ENCODE measurements at regions not wholly inside any gene's neighbourhood (a gene's known extent, or its start where the extent isn't known, plus 50 kb on each side); places are given as distances from the start of the nearest gene placed in this dataset.

DNA sequence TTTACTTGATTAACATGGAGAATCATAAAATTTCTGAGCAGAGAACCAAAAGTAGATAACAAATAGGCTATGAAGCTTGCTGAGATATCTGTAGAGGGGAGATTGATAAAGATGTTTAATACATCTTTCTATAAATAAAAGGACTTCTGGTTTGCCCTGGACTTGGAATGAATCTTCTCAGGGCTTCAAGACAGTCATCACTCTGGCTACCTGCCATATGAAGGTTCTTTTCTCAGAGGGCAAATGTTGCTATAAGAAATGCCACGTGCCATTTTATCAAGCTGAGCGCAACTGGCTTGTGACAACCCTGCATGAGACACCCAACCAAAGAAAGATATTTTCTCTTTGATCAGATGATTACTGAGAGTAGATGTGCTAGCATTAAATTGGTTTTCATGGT lies 192.5 kb downstream of the WNT5A start:
- Mint-ChIP-seq H3K27me3 (ENCODE audit: low read depth) (peaks cover 2% of the 10 kb centered on the region; the same call in 1 of the 2 replicates), H3K4me3 (no peak overlapping the region), H3K9me3 (no peaks in the 10 kb centered on the region), H3K36me3 (no peaks in the 10 kb centered on the region), H3K4me1 (peaks cover 20% of the 10 kb centered on the region), H3K27ac (no peak overlapping the region)
- ChIA-PET POLR2A (no interaction called here), CTCF (no interaction called here)
- DNase-seq (ENCODE audit: low spot score) = no peak
- no peak for ATAC-seq
- TF ChIP-seq, protein P1, sequence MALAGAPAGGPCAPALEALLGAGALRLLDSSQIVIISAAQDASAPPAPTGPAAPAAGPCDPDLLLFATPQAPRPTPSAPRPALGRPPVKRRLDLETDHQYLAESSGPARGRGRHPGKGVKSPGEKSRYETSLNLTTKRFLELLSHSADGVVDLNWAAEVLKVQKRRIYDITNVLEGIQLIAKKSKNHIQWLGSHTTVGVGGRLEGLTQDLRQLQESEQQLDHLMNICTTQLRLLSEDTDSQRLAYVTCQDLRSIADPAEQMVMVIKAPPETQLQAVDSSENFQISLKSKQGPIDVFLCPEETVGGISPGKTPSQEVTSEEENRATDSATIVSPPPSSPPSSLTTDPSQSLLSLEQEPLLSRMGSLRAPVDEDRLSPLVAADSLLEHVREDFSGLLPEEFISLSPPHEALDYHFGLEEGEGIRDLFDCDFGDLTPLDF (CRISPR knock-in tag; IDR thresholded peaks at IDR 0.05) = no peak
- TF ChIP-seq, protein P2, sequence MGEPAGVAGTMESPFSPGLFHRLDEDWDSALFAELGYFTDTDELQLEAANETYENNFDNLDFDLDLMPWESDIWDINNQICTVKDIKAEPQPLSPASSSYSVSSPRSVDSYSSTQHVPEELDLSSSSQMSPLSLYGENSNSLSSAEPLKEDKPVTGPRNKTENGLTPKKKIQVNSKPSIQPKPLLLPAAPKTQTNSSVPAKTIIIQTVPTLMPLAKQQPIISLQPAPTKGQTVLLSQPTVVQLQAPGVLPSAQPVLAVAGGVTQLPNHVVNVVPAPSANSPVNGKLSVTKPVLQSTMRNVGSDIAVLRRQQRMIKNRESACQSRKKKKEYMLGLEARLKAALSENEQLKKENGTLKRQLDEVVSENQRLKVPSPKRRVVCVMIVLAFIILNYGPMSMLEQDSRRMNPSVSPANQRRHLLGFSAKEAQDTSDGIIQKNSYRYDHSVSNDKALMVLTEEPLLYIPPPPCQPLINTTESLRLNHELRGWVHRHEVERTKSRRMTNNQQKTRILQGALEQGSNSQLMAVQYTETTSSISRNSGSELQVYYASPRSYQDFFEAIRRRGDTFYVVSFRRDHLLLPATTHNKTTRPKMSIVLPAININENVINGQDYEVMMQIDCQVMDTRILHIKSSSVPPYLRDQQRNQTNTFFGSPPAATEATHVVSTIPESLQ (CRISPR knock-in tag; IDR thresholded peaks at IDR 0.05) = no peak
- TF ChIP-seq, protein P3, sequence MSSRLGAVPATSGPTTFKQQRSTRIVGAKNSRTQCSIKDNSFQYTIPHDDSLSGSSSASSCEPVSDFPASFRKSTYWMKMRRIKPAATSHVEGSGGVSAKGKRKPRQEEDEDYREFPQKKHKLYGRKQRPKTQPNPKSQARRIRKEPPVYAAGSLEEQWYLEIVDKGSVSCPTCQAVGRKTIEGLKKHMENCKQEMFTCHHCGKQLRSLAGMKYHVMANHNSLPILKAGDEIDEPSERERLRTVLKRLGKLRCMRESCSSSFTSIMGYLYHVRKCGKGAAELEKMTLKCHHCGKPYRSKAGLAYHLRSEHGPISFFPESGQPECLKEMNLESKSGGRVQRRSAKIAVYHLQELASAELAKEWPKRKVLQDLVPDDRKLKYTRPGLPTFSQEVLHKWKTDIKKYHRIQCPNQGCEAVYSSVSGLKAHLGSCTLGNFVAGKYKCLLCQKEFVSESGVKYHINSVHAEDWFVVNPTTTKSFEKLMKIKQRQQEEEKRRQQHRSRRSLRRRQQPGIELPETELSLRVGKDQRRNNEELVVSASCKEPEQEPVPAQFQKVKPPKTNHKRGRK (CRISPR knock-in tag; IDR thresholded peaks at IDR 0.05; ENCODE audit: borderline replicate concordance) = no peak
- no peak for TF ChIP-seq MXD4 (CRISPR knock-in tag; IDR thresholded peaks at IDR 0.05; ENCODE audit: borderline replicate concordance)
- TF ChIP-seq, protein P4, sequence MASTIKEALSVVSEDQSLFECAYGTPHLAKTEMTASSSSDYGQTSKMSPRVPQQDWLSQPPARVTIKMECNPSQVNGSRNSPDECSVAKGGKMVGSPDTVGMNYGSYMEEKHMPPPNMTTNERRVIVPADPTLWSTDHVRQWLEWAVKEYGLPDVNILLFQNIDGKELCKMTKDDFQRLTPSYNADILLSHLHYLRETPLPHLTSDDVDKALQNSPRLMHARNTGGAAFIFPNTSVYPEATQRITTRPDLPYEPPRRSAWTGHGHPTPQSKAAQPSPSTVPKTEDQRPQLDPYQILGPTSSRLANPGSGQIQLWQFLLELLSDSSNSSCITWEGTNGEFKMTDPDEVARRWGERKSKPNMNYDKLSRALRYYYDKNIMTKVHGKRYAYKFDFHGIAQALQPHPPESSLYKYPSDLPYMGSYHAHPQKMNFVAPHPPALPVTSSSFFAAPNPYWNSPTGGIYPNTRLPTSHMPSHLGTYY (CRISPR knock-in tag; IDR thresholded peaks at IDR 0.05) = no peak
- no peak for TF ChIP-seq MYBL2 (CRISPR knock-in tag; IDR thresholded peaks at IDR 0.05)
- no peak for TF ChIP-seq ZNF423 (CRISPR knock-in tag; IDR thresholded peaks at IDR 0.05)
- TF ChIP-seq, protein P5, sequence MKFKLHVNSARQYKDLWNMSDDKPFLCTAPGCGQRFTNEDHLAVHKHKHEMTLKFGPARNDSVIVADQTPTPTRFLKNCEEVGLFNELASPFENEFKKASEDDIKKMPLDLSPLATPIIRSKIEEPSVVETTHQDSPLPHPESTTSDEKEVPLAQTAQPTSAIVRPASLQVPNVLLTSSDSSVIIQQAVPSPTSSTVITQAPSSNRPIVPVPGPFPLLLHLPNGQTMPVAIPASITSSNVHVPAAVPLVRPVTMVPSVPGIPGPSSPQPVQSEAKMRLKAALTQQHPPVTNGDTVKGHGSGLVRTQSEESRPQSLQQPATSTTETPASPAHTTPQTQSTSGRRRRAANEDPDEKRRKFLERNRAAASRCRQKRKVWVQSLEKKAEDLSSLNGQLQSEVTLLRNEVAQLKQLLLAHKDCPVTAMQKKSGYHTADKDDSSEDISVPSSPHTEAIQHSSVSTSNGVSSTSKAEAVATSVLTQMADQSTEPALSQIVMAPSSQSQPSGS (CRISPR knock-in tag; IDR thresholded peaks at IDR 0.05; ENCODE audit: borderline replicate concordance, low read depth) = no peak
- TF ChIP-seq GTF2I (CRISPR knock-in tag; conservative IDR thresholded peaks at IDR 0.05) = no peak
- no peak for TF ChIP-seq ZNF416 (CRISPR knock-in tag; IDR thresholded peaks at IDR 0.05)
- no peak for TF ChIP-seq ZNF232 (CRISPR knock-in tag; IDR thresholded peaks at IDR 0.05)
- TF ChIP-seq, protein P6, sequence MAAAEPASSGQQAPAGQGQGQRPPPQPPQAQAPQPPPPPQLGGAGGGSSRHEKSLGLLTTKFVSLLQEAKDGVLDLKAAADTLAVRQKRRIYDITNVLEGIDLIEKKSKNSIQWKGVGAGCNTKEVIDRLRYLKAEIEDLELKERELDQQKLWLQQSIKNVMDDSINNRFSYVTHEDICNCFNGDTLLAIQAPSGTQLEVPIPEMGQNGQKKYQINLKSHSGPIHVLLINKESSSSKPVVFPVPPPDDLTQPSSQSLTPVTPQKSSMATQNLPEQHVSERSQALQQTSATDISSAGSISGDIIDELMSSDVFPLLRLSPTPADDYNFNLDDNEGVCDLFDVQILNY (CRISPR knock-in tag; IDR thresholded peaks at IDR 0.05) = no peak
- TF ChIP-seq NR3C1 (CRISPR knock-in tag; conservative IDR thresholded peaks at IDR 0.05; ENCODE audit: low read depth) = no peak
- TF ChIP-seq ESRRA (CRISPR knock-in tag; IDR thresholded peaks at IDR 0.05; ENCODE audit: borderline replicate concordance) = no peak
- no peak for TF ChIP-seq TEAD1 (CRISPR knock-in tag; IDR thresholded peaks at IDR 0.05)
- no peak for TF ChIP-seq TP53 (CRISPR knock-in tag; IDR thresholded peaks at IDR 0.05)
- TF ChIP-seq, protein P7, sequence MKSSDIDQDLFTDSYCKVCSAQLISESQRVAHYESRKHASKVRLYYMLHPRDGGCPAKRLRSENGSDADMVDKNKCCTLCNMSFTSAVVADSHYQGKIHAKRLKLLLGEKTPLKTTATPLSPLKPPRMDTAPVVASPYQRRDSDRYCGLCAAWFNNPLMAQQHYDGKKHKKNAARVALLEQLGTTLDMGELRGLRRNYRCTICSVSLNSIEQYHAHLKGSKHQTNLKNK (CRISPR knock-in tag; IDR thresholded peaks at IDR 0.05) = no peak
- no peak for TF ChIP-seq ELF4 (CRISPR knock-in tag; IDR thresholded peaks at IDR 0.05; ENCODE audit: low read depth)
- TF ChIP-seq HMGA2 (CRISPR knock-in tag; IDR thresholded peaks at IDR 0.05) = no peak
- TF ChIP-seq SMAD3 (CRISPR knock-in tag; IDR thresholded peaks at IDR 0.05; ENCODE audit: borderline replicate concordance) = no peak
